K562 (cell line): ENCODE measurements at regions not wholly inside any gene's neighbourhood (a gene's known extent, or its start where the extent isn't known, plus 50 kb on each side); places are given as distances from the start of the nearest gene placed in this dataset.

ENCODE experiments used
- ATAC-seq: fragments of 200-7000 bp; cut with Tn5 transposase; 3 replicates; pipeline ENCODE4 v1.9.1; 2020; ENCODE audit warnings: moderate library complexity
- BruUV-seq: library from RNA; stranded (reverse); fragments of 400-500 nt; replicated peaks from 2 replicates; lab custom pipeline; 2021; lab: Mats Ljungman, UMichigan
- CTCF ChIA-PET: fragments of 300-600 bp; formaldehyde crosslinking; extraction: SDS; loops from one replicate; lab custom pipeline; 2021; ENCODE audit warnings: low intra/inter-chr PET ratio; lab: Yijun Ruan, JAX
- POLR2A ChIA-PET: fragments of 300-600, 350-650 bp; sonication (Branson Sonifier 250); formaldehyde crosslinking; extraction: SDS; loops from one replicate; lab custom pipeline; 2021; ENCODE audit warnings: antibody characterized with exemption, inconsistent platforms; lab: Yijun Ruan, JAX
- DNase-seq, 4 experiments: peaks; one replicate each; pipeline versions ENCODE4 v3.0.0 to v3.0.0-alpha.2; 2011 to 2018; ENCODE audit warnings: low spot score in 3 of 4, mixed read lengths in 3 of 4; ENCODE audit errors: extremely low read depth in 1 of 4
- FAIRE-seq: peaks from 2 replicates; lab custom pipeline; 2011; peaks lifted over from hg19 to GRCh38; lab: Jason Lieb, UNC
- H2AFZ ChIP-seq: 2 replicates; pipeline ENCODE4 v1.6.0; 2011; ENCODE audit warnings: low read depth, low read length, control low read depth, inconsistent platforms
- H3K27ac ChIP-seq: fragments of 200-600 bp; 3 replicates; pipeline ENCODE4 v1.8.0; 2011; ENCODE audit warnings: low read depth, mild to moderate bottlenecking, control low read depth, inconsistent platforms, low read length, moderate library complexity, mixed read lengths; ENCODE audit errors: extremely low read depth
- H3K27me3 ChIP-seq, 2 experiments: fragments of 300-600 bp in 1 of 2; 2 replicates in 1 of 2; 3 replicates in 1 of 2; pipeline versions ENCODE4 v1.6.0 to v1.8.0; 2011; ENCODE audit warnings: inconsistent platforms in 2 of 2, low read length in 2 of 2, mild to moderate bottlenecking in 1 of 2, mixed read lengths in 1 of 2, moderate library complexity in 1 of 2; ENCODE audit not compliant: control insufficient read depth in 2 of 2, insufficient read depth in 2 of 2
- H3K36me3 ChIP-seq: fragments of 300-600 bp; 3 replicates; pipeline ENCODE4 v1.8.0; 2011; ENCODE audit warnings: mild to moderate bottlenecking, low read length, inconsistent platforms; ENCODE audit not compliant: control insufficient read depth, insufficient read depth
- H3K4me1 ChIP-seq, 2 experiments: fragments of 200-600 bp in 1 of 2; replicated peaks in 1 of 2; 2 replicates in 1 of 2; 3 replicates in 1 of 2; pipeline versions ENCODE4 v1.5.1 to v1.8.0; 2011; ENCODE audit warnings: inconsistent platforms in 2 of 2, low read length in 2 of 2, mild to moderate bottlenecking in 1 of 2, mixed read lengths in 1 of 2, moderate library complexity in 1 of 2; ENCODE audit not compliant: control insufficient read depth in 2 of 2, insufficient read depth in 2 of 2
- H3K4me2 ChIP-seq: 2 replicates; pipeline ENCODE4 v1.6.1; 2011; ENCODE audit warnings: low read length, control low read depth, inconsistent platforms, mixed read lengths; ENCODE audit not compliant: insufficient read depth
- H3K4me3 ChIP-seq: fragments of 200-600 bp; sonication (generic), shearing (Covaris generic); 2 replicates; pipeline ENCODE4 v1.5.1; 2016; ENCODE audit warnings: control low read depth, inconsistent platforms
- H3K79me2 ChIP-seq: fragments of 200-600 bp; 3 replicates; pipeline ENCODE4 v1.8.0; 2011; ENCODE audit warnings: low read length, inconsistent platforms; ENCODE audit not compliant: control insufficient read depth, insufficient read depth
- H3K9ac ChIP-seq, 2 experiments: 2 replicates each; pipeline versions ENCODE4 v1.6.0 to v1.6.1; 2011; ENCODE audit warnings: low read depth in 2 of 2, low read length in 2 of 2, control low read depth in 1 of 2, inconsistent platforms in 1 of 2, mild to moderate bottlenecking in 1 of 2, mixed read lengths in 1 of 2; ENCODE audit not compliant: insufficient read depth in 1 of 2
- H3K9me1 ChIP-seq: one replicate; pipeline ENCODE4 v1.6.0; 2011; ENCODE audit warnings: inconsistent platforms, mild to moderate bottlenecking, low read length, moderate library complexity; ENCODE audit not compliant: control insufficient read depth, insufficient read depth
- H3K9me3 ChIP-seq: replicated peaks from 2 replicates; pipeline ENCODE4 v1.5.1; 2011; ENCODE audit warnings: low read depth, low read length, inconsistent platforms; ENCODE audit not compliant: control insufficient read depth, insufficient read depth
- H4K20me1 ChIP-seq: replicated peaks from 2 replicates; pipeline ENCODE4 v1.6.1; 2011; ENCODE audit warnings: low read length, inconsistent platforms, mixed read lengths; ENCODE audit not compliant: control insufficient read depth, insufficient read depth
- CSDE1 ChIP-seq, 2 experiments: fragments of 450-650 bp; IDR thresholded peaks; 2 replicates each; pipeline ENCODE4 v1.6.1; 2016; ENCODE audit warnings: mild to moderate bottlenecking in 1 of 2
- DIDO1 ChIP-seq: fragments of 450-650 bp; IDR thresholded peaks from 2 replicates; pipeline ENCODE4 v1.6.1; 2016; ENCODE audit warnings: low read depth, missing biosample characterization, missing genetic modification characterization
- HEY1 ChIP-seq: fragments of 250-450 bp; sonication (Bioruptor Pico); IDR thresholded peaks from 2 replicates; pipeline ENCODE4 v1.5.0; 2020; ENCODE audit warnings: mild to moderate bottlenecking, moderate library complexity, borderline replicate concordance
- PML ChIP-seq: IDR thresholded peaks from 2 replicates; pipeline ENCODE4 v1.6.1; 2012; ENCODE audit warnings: low read length, inconsistent platforms
- RNF2 ChIP-seq: sonication (generic); IDR thresholded peaks from 2 replicates; pipeline ENCODE4 v1.6.1; 2016
- TAF7 ChIP-seq: fragments of 450-650 bp; IDR thresholded peaks from 2 replicates; pipeline ENCODE4 v1.6.1; 2016; ENCODE audit warnings: missing genetic modification characterization, missing compliant biosample characterization
- ZNF445 ChIP-seq: fragments of 250-450 bp; sonication (Bioruptor Pico); IDR thresholded peaks from 2 replicates; pipeline ENCODE4 v1.4.0; 2020; ENCODE audit warnings: low read depth, mild to moderate bottlenecking, moderate library complexity
- WGBS: fragments of 100-300 bp; shearing (Covaris generic); methylation state at CpG from one replicate; pipeline ENCODE4 v1.1.6; 2016; ENCODE audit warnings: low coverage, mixed read lengths; ENCODE audit not compliant: insufficient coverage; ENCODE audit errors: missing lambda C conversion rate; 5-methylcytosine and 5-hydroxymethylcytosine counted together
- in situ Hi-C: fragments of 300-500 bp; cut with MboI; formaldehyde crosslinking; loops from 4 replicates; pipeline ENCODE4 v1.15.0; 2018; ENCODE audit warnings: inconsistent platforms, mixed read lengths
- intact Hi-C: fragments of 100-400 bp; cut with micrococcal nuclease; formaldehyde crosslinking; loops from 2 replicates; pipeline ENCODE4 v1.14.2; 2022
- TF ChIP-seq, protein P1 (sequence below), 3 experiments: fragments of 200-800 bp in 1 of 3; fragments of 250-450 bp in 1 of 3; fragments of 450-650 bp in 1 of 3; sonication (Bioruptor Pico) in 1 of 3; sonication (Bioruptor generic) in 1 of 3; formaldehyde crosslinking in 1 of 3; IDR thresholded peaks; 2 replicates each; pipeline versions ENCODE4 v1.6.1 to v1.8.0; 2016 to 2022; ENCODE audit warnings: mild to moderate bottlenecking in 2 of 3, missing genetic modification characterization in 2 of 3, missing compliant biosample characterization in 1 of 3, moderate library complexity in 1 of 3

GRCh38 chr3:194871143-194871863 is 185.6 kb downstream of the FAM43A start:
- TF ChIP-seq TAF7 (tag), result no peak
- no peak for TF ChIP-seq HEY1 (CRISPR knock-in tag)
- TF ChIP-seq CSDE1 (IDR thresholded peaks at IDR 0.05), result no peak
- no peak for TF ChIP-seq RNF2
- no peak for TF ChIP-seq PML
- TF ChIP-seq, protein P1, sequence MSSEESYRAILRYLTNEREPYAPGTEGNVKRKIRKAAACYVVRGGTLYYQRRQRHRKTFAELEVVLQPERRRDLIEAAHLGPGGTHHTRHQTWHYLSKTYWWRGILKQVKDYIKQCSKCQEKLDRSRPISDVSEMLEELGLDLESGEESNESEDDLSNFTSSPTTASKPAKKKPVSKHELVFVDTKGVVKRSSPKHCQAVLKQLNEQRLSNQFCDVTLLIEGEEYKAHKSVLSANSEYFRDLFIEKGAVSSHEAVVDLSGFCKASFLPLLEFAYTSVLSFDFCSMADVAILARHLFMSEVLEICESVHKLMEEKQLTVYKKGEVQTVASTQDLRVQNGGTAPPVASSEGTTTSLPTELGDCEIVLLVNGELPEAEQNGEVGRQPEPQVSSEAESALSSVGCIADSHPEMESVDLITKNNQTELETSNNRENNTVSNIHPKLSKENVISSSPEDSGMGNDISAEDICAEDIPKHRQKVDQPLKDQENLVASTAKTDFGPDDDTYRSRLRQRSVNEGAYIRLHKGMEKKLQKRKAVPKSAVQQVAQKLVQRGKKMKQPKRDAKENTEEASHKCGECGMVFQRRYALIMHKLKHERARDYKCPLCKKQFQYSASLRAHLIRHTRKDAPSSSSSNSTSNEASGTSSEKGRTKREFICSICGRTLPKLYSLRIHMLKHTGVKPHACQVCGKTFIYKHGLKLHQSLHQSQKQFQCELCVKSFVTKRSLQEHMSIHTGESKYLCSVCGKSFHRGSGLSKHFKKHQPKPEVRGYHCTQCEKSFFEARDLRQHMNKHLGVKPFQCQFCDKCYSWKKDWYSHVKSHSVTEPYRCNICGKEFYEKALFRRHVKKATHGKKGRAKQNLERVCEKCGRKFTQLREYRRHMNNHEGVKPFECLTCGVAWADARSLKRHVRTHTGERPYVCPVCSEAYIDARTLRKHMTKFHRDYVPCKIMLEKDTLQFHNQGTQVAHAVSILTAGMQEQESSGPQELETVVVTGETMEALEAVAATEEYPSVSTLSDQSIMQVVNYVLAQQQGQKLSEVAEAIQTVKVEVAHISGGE (CRISPR knock-in tag; IDR thresholded peaks at IDR 0.05), result no peak
- no peak for TF ChIP-seq DIDO1 (tag)
- TF ChIP-seq ZNF445 (CRISPR knock-in tag), result no peak
- ChIA-PET CTCF (no interaction called here), POLR2A (interaction anchor here (0.6 to 1.5 kb wide), 3 partner anchors 19 to 736 kb away, joined by 3 to 4 read pairs (median 3); no protein-coding TSS in a partner anchor)
- H2AFZ ChIP-seq, result no peak overlapping the region
- no TSS peak for BruUV-seq
- H4K20me1 ChIP-seq, result 0 out of 2 replicates have a peak, but pooled peaks cover 2% of the 10 kb centered on the region
- in situ Hi-C loops, result no loop called here
- intact Hi-C loops, result no loop called here
- peak; percentile 39; the same call in 2 of the 3 replicates for ATAC-seq
- H3K27ac ChIP-seq, result no peak overlapping the region
- DNase-seq, result no peak
- no peaks in the 10 kb centered on the region for H3K36me3 ChIP-seq
- no peak overlapping the region for H3K9ac ChIP-seq
- no peak for FAIRE-seq
- H3K4me2 ChIP-seq, result no peak overlapping the region
- no peak overlapping the region for H3K4me3 ChIP-seq
- H3K79me2 ChIP-seq, result no peaks in the 10 kb centered on the region
- no peaks in the 10 kb centered on the region for H3K4me1 ChIP-seq
- peaks cover 26 to 73% of the 10 kb centered on the region in 2 experiments for H3K27me3 ChIP-seq
- H3K9me1 ChIP-seq, result no peaks in the 10 kb centered on the region
- 3% methylated on average over 13 of the region's 13 CpGs for WGBS
- no peaks in the 10 kb centered on the region for H3K9me3 ChIP-seq
